GM21619 (cell line): ENCODE measurements at regions not wholly inside any gene's neighbourhood (a gene's known extent, or its start where the extent isn't known, plus 50 kb on each side); places are given as distances from the start of the nearest gene placed in this dataset.

Experiments used
- ATAC-seq: cut with Tn5 transposase; IDR thresholded peaks from one replicate; pipeline ENCODE4 v1.9.1; 2021; ENCODE audit not compliant: unreplicated experiment

DNA sequence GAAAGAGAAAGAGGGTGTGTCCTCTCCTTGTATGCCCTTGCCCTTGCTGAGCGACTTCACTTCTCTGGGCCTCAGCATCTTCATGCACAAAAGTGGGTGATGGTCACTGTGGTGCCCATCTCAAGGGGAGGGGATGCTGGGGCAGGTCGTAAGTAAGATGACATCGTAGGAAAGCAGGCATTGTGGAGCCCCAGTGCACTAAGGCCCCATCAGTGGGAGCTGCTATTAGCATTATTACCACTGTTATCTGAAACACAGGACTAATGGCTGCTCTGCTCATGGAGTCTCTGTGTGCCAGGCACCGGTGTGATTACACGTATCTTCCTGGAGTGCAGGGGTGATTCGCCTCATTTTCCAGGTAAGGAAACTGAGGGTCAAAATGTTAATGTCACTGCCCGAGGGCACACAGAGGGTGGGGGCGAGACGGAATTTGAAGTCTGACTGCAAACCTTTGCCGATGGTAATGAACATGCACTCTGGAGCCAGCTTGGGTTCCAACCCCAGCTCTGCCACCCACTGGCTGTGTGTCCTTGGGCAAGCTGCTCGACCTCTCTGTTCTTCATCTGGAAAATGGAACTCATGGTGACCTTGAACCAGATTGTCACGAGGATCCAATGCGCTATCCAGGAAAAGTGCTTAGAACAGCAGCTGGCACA is 63.2 kb upstream of the GSE1 start:
- no peak for ATAC-seq

DNA sequence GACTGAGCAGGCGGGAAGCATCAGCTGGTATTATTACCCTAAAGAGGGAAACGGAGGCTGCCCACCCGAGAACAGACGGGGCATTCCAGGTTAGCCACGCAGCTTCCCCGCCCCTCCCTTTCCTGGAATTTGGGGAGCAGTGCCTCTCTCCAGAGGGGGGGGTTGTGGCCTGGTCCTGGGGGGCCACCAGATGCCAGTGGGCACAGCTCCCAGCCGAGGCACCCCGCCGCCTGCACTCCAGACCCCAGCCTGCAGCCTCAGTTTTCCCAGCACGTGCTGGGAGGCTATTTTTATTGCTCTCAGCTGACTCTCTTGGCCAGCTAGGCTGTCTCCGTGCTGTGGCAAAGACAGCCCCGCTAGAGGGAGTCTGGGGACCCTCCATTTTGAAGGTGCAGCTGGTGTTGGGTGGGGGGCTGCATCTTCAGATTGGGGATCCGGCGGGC is 62.7 kb upstream of the GSE1 start:
- ATAC-seq: no peak

DNA sequence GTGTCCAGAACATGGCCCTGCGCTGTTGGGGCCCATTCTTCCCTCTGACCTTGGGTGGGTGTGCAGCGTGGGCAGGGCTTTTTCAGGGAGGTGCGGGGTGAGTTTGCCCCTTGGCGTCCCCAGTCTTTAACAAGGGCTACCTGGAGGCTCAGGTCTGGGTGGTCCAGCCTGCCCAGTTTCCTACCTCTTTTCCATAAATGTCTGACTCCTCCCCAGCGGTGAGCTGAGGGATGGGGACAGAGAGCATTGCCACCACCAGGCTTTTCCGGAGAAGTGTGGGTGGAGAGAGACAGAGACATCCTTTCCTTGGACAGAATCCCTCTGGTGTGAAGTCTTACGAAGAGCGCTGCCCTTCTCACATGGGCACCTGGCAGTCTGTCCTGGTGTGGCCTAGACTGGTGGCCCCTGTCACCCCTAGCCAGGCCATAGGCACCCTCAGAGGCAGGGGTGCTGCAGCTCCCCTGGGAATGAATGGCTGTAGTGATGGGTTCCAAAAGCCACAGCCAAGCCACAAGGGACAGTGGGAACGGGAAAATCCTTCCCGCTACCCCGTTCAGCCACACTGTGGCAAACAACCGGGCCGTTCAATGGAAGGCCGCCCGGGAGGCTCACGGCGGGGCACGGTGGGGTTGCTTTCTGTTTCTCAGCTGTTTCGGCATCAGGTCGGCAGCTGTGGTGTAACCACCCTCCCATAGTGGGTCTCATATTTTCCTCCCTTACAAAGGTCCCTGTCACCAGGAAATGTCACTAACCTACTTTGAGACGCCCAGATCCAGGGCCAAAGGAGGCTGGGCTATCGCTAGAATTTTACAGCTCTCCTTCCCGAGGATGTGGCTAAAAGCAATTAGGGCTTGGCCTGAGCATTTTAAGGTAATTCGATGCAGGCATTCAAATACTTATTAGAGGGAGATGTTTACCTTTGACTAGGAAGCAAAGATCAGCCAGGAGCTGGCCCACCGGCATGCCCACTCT is 61.9 kb upstream of the GSE1 start:
- ATAC-seq: no peak

DNA sequence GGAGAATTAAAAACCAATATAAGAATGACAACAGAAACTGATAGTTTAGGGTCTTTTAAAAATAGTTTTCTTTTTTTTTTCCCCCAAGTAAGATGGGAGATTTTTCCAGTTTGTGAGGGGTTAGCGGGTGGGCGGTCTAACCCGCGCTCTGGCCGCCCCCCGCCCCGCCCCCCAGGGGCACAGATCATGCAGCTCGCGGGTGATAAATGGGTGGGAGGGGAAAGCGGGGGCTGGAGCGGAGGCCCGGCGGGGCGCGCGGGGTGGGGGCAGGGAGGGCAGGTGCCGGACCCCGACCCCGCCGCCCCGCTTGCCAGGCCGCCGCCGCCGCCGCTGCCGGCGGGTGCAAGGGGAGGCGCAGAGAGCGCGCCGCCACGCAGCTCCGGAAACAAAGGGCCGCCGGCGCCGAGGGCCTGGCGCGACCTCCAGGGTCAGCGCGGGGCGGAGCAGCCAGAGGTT is 60.1 kb upstream of the GSE1 start:
- ATAC-seq: no peak

GRCh38 chr16:85553436-85554113 is 59.5 kb upstream of the GSE1 start:
- ATAC-seq: peak; percentile 30

DNA sequence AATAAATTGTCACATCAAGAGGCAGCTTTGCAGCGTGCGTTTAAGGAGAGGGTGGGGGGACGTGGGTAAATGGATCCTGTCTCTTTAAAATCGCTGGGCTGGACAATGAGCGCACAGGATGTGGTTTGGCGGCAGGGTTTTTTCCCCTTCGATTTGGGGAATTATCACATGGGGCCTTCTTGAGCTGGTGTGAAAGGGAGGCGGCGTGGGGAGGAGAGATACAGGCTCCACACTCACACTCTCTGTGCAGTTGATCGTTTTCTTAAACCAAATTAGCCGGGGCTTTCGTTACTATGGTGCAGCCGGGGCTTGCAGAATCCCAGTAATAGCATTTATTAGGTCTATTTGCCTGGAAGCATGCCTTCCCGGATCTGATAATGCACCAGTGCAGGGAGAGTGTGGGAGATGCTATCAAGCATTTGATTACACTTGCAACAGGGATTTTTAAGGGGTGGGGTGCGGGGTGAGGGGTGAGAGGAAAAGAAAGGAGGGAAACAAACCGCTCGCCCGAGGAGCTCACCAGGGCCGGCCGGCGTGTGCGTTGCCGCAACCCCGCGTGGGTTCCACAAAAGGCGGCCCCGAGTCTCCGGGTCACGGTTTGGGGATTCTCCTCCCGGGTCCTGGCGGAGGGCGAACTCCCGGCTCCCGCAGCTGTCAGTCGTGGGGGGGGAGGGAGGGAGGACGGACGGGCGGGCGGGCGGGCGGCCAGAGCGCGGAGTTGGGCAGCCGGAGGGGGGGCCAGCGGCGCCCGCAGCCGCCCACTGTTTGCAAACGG is 58.8 kb upstream of the GSE1 start:
- ATAC-seq: peak; percentile 41

GRCh38 chr16:85554889-85555718 is 58.0 kb upstream of the GSE1 start:
- no peak for ATAC-seq

- ATAC-seq: no peak
Observed at GRCh38 chr16:85555719-85556455, 57.2 kb upstream of the GSE1 start.

DNA sequence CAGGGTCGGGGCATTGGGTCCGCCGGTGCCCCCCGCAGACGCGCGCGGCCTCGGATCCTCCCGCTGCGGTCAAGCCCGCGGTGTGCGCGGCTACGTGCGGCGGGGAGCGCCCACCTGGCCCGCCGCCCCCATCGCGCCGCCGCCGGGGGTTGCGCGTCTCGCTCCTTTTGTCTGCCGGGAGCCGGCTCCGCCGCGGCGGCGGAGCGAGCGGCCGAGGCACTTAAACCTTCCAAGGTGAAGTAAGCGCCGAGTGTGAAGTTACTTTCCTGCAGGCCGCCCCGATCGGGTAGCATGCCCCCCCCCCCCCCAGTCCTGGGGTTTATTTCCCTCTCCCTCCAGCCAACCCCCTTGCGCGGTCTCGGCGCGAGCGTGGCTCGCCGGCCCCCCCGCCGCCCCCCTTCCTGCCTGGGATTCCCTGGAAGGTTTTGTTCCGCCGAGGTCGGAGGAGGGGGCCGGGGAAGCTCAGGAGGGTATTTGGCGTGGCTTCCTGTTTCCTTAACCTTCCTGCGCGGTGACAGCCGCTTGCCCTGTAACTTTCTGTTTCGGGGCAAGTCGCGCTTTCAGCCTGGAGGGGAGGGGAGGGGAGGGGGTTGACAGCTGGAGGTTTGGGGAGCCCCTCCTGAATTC is 56.6 kb upstream of the GSE1 start:
- no peak for ATAC-seq

GRCh38 chr16:85557083-85557970 is 55.8 kb upstream of the GSE1 start:
- ATAC-seq: no peak

DNA sequence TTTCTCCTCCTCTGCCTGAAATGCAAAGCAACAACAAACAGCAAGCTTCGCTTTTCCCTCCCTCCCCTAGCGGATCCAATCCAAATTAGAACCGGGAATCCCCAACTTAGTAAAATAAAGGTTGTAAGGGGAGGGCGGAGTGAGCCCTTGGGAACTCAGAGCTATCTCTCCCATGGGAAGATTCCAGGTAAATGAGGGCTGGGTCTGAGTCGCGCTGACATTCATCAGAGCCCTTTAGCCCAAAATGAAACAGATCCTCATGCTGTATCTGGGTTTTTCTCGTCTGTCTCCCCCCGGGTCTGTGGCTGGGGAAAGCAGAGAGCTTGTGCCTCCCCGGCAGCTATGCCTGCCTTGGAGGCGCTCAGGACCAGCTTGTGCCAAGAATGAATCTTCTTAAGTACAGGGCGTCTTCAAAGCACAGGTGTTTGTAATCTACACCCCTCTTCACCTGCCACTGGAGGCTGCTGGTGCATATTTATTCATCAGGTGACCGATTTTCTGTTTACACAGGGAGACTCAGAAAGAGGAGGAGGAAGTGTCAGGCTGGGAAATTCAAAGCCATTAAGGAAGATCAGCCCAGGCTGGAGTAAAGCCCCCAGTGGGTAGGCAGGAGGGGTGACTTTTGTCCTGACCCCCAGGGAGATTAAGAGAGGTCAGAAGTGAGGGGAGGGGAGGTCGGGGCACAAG is 55.0 kb upstream of the GSE1 start:
- ATAC-seq: no peak

DNA sequence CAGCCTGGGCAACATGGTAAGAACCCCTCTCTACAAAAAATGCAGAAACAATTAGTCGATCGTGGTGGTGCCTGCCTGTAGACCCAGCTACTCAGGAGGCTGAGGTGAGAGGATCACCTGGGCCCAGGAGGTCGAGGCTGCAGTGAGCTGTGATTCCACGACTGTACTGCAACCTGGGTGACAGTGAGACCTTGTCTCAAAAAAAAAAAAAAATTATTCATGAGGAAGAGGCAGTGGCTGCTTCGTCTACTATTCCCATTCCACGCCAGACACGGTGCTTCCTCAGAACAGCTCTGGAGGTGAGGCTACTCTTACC is 52.2 kb upstream of the GSE1 start:
- ATAC-seq: no peak

DNA sequence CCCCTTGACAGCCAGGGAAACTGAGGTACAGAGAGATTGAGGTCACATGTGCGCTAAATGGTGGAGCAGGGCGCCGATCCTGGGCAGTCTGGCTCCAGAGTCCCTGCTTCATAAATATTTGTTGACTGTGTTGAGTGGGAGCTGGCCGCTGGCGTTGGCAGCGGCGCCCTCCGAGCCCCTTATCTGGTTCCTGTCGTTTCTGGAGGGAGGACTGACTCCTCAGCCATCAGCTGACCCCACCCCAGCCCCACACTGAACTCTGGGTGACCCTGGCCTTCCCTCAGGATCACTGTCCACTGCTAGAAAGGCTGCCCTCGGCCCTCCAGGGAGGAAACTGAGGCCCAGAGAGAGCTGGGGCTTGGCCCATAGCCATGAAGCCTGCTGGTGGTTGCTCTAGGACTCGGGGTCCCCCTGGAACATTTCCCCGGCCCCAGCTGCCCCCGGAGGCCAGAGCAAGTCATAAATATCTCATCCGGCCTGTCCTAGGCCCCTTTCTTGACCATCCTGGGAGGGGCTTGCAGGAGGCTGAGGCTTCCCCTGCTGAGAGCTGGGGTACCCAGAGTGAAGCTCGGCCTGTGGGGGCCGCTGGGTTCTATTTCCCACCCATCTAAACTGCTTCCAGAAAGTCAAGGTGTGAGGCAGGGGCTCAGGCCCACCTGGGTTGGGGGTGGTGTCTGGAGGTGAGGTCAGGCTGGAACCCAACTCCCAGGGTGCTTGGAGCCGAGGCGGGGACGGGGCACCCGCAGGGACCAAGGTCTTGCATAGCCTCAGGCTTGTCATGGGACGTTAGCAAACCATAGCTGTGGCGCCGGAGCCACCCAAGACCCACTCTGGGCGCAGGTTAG is 51.7 kb upstream of the GSE1 start:
- no peak for ATAC-seq

DNA sequence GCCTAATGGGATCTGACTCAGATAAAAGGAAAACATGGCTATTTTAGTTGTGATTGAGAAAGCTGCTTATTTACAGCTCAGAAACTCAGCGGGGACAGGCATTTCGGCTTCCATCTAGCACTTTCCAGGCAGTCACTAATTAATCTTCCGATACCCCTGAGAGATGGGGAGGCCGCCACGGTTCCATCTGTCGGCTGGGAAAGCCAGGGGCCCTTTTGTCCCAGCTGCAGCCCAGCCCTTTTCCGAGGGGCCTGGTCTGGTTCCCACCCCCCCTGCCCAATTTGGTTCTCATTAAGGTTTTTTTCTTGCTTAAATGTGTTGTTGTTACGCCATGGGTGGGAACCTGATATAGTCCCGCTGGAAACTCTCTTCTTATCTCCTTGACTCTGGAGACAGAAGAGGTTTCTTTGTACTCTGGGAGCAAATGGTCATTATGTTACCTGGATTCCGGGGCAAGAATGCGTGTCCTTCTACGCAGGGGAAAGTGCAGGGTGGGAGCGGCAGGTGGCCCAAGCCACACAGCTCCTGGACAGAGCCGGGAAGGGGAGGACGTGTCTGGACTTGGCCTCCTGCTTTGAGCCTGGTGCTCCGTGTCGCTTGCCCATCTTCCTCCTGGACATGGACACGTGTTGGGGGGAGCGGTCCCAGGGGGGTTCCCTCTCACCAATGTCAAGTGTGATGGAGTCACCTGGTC is 50.9 kb upstream of the GSE1 start:
- ATAC-seq: no peak

DNA sequence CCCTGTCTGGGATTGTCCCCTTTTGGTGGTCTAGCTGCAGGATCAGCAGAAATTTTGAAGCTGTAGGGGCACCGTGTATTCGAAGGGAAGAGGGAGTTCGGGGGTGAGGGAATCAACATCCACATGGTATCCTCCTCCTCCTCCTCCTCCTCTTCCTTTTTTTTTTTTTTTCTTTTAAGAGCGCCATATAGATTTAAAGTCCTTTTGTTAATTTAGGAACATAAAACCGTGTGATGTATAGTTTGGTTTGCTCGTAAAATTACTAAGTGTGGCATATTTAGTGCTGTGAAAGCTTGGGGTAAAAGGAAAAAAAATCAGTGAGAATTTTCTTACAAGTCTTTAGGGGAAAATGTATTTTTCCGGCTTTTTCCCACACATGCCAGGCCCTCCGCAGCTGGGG is 50.1 kb upstream of the GSE1 start:
- ATAC-seq: no peak
